GM18909 (cell line): ENCODE measurements at regions not wholly inside any gene's neighbourhood (a gene's known extent, or its start where the extent isn't known, plus 50 kb on each side); places are given as distances from the start of the nearest gene placed in this dataset.

Experiments
- ATAC-seq: cut with Tn5 transposase; IDR thresholded peaks from one replicate; pipeline ENCODE4 v1.9.1; 2021; ENCODE audit warnings: mild to moderate bottlenecking; ENCODE audit not compliant: unreplicated experiment, poor library complexity

DNA sequence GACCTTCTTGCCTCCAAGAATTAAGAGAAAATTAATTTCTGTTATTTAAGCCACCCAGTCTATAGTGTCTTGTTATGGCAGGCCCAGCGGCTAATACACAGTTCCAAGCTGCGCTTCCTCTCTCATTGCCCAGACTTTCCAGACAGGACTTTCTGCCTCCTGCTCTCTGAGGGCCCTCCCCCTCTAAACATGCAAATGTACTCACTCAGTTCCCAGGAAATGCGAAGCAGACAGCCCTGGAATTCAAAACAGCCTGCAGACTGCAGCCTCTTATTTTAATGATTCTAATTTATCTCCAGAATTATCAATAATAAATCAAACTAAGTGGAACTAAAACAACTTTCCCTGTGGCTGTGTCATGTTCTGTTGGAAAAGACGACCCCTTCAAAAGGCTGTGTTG is 115.5 kb upstream of the ISX start:
- ATAC-seq: no peak

DNA sequence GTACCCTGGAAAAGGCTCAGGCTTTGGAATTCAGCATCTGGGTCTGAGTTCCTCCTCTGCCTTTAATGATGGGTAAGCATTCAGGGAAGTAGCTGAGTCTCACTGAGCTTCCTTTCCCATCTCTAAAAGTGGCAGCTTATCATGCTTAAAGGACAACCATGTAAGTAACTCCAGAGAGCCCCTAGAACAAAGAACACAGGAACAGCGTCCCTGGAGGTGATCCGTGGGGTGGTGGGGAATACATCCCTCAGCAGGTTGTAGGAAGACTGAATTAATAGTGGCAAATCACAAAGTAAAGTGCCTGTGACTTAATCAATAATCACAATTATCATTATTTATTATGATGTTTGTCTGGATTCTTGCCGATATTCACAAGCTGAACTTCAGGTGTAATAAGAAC is 114.7 kb upstream of the ISX start:
- no peak for ATAC-seq

DNA sequence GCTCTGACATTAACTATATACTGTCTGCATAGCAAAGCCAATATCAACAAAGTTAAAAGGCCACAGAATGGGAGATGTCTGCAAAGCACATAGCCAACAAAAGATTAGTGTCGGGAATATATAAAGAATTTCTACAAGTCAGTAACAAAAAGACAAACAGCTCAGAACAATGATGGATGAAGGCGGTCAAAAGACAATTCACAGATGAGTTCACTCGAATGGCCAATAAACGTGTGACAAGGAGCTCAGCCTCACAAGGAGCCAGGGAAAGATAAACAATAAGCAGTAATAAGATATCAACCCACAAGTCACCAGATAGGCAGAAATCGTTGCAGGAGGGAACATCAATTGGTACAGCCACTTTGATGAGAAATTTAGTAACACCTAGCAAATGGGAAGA is 106.0 kb upstream of the ISX start:
- no peak for ATAC-seq

DNA sequence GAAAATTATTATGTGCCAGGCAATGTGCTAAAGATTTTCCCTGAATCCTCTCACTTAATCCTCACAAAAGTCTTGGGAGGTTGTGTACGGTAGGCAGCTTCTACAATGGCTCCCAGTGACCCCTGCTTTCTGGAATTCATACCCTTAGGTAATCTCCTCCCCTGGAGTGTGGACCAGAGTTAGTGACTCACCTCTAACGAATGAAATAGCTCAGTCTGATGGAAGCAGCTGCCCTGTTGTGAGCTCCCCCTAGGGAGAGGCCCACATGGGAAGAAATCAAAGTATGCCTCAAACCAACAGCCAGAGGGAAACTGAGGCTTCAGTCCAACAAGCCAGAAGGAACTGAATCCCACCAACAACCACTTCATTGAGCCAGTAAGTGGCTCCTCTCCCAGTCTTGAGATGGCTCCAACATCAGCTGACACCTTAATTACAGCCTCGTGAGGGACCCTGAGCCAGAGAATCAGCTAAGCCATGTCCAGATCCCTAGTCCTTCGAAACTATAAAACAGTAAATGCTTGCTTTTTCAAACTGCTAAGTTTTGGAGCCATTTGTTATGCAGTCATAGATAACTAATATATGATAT is 98.9 kb upstream of the ISX start:
- ATAC-seq: no peak

DNA sequence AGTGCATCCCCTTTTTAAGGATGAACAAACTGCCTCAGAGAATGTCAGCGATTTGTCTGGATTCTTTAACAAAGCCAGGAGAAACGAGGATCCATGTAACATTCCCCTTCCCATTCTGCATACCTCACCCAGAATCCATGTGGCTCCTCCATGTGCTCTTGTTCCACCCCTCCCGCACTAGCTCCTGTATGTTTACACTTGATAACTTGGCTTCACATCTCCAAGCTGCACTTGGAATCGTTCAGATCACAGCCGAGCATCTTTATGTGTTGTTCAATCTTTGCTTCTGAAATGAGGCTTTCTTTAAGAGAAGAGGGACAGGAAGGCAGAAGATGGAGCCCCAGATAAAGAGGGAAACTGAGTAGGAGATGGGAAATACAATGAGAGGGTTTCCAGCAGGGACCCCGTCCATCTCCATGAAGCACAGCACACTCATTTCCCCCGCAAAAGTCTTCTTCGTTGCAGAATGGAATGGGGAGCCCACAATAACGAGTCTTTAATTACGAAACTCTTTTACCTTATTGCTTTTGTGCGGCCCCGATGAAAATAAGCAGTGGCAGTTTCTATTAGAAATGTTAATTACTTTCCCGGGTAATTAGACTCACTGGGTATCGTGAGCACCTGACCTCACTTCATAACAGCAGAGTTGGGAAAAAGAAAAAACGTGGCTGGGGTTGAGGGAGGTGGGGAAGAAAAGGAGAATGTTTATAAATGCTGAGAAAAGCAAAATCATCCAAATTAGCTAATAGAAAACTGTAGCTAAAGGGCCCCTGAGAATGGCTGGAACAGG is 96.8 kb upstream of the ISX start:
- no peak for ATAC-seq

DNA sequence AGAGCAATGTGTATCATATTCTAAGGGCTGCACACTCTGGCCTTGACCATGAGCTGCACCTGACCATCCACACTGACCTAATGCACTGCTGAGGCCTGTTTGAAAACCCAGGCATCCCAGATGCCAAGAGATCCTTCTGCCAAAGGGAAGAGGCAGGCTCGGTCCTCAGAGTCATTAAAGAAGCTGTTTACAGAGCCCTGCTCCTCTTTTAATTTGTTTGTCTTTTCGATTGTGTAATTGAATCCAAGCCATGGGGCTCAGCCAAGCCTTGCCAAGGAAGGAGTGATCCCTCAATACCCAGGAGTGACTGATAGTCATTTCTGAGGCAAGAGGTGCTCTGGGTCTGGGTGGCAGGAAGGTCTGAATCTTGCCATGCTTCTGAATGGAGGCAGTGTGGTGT is 94.5 kb upstream of the ISX start:
- ATAC-seq: no peak

DNA sequence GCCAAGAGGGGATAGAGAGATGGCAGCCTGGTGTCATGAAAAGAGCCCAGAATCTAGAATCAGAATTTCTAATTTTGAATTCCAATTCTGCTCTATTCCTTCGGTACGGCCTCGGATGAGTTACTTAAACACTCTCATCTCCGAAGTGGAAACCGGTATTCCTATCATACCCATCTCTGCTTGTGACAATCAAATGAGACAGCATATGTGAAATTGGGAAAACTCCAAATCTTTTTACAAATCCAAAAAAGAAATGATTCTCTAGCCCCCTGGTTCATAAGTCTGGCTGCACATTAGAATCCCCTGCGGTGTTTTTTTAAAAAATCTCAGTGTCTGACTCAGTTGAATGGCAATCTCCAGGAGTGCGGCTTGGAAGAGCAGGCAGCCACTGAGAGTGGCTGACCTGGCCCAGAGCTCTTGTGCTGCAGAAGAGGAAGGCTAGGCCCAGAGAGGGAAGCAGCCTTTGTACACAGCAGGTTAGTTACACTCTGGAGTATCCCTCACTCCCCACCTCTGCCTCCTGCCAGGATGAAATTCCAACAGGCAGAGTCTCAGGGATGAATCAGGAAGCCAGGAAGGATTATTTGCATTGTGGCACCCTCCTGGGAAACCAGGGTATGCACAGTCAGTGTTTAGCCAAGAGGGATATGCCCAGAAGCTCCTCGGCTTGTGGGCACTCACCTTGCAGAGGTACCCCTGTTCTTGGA is 93.6 kb upstream of the ISX start:
- no peak for ATAC-seq

DNA sequence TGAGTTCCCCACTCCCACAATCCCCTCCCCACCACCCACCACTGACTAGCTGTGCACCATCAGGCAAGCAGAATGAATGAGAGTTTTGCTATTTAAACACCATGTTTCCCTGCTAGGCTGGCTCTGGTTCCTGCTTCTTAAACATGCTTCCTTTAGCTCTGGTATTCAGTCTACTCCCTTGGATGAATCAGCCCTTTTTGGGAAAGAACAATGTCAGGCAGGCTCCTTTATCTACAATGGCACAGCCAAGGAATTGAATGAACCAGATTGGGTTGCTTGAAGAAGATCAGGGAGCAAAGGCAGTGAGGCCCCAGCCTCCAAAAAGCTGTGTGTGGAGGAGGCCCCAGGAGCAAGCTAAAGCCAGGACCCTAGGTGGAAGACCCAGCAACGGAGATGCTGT is 92.9 kb upstream of the ISX start:
- ATAC-seq: no peak

DNA sequence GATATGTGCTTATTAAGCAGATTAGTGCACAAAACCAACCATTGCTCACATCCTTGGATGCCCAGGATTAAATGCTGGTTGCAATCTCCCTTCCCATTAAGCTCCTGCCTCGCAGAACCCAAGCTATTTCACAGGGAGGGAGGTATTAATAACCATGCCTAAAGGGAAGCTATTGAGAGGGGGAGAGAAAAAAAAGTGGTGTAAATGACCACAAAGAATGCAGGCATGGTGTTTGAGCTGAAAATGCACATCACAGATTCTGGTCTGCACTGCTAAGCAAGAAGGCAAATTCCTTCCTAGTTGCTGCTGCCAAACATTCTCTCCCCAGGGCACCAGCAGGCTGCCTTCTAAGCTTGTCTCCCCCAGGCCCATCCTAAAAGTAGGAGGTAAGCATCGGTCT is 92.0 kb upstream of the ISX start:
- ATAC-seq: no peak

DNA sequence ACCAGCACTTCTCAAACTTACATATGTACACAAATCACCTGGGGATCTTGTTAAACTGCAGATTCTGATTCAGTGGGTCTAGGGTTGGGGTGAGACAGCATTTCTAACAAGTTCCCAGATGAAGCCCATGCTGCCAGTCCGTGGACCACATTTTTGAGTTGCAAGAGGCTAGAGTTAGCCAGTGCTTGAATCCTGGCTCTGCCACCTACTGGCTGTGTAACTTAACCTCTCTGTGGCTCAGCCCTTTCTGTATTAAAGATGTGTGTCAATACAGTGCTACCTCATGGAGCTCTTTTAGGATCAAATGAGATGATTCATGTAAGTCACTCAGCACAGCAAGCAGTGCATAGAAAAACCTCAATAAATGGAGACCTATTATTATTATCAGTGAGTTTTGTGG is 90.2 kb upstream of the ISX start:
- ATAC-seq: no peak

DNA sequence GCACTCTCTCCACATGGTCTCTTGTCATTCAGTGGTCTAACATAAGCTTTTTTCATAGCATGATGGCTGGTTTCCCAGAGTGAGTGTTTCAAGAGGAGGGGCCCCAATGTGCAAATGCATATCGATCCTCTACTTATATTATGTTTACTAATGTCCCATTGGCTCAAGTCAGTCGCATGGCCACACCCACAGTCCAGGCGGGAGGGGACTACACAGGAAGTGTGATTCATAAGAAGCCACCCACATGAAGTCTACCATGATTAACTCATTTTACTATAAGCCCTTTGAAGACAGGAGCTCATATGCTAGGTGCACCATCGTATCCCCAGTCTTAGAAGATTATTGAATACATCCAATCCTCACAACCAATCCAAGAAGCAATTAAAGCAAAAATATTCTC is 89.5 kb upstream of the ISX start:
- ATAC-seq: no peak

DNA sequence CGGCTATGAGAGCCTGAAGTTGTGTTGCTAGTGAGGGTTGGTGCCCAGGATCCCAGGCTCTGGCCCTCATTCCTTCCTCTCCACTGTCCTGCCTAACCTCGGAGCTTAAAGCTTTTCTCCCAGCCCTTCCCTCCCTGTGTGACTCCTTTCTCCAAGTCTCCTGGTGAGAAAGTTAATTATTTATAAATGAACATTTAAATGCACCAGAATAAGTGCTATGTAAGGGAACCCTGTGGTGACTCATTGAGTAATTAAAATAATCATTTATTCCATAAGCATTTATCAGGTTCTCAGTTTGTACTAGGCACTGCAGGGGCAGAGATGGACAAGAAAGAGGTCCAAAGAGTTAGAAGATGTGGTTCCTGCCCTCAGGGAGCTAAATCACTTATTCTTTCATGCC is 89.1 kb upstream of the ISX start:
- ATAC-seq: no peak

DNA sequence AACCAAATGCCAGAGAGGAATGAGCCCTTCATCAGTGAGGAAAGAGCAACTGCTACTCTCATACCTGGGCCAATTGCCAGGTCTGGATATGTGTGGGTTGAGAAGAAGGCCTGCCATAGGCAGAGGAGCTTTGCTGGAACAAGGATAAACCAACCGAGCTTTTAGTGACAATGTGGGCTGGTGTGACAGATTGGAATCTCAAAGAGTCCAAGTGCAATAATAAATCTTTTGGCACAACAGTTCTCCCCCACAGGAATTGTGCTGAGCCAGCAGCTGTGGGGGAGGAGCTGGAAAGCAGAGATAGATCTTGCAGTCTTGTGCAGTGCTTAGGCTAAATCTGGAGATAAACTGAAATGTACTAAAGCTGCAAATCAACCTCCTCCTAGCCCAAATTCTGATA is 79.4 kb upstream of the ISX start:
- no peak for ATAC-seq

DNA sequence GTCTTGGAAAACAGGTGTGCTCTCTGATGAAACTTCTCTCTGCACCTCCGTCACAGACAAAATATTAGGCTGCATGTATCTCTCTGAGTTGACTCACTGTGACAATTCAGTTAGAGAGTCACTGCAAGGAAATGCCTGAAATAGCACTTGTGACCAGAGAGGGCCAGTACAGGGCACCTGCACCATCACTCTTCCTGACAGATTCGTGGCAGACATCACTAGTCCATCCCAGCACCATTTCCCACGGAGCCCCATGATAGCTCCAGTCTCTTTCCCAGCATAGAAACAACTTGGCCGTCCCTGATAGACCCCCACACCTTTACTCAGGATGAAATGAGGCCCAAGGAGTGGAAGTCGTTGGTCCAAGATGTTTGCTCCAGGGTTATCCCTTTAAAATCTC is 73.3 kb upstream of the ISX start:
- ATAC-seq: no peak

DNA sequence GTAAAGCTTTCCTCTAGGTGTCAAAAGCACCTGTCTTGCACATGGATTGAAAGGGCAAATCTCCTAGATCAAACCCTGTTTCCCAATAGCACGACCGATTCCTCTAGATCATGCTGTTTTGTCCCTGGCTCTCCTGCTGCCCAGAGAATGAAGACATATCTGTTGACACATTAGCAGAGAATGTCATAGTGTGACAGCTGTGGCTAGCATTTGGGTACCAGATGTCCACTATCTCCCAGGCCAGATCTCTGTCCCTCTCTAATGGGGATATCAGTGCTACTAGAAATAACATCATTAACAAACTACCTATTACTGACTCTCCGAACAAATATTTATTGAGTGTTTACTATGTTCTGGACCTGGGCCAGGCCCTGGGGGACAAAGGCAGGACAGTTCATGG is 72.4 kb upstream of the ISX start:
- ATAC-seq: no peak

DNA sequence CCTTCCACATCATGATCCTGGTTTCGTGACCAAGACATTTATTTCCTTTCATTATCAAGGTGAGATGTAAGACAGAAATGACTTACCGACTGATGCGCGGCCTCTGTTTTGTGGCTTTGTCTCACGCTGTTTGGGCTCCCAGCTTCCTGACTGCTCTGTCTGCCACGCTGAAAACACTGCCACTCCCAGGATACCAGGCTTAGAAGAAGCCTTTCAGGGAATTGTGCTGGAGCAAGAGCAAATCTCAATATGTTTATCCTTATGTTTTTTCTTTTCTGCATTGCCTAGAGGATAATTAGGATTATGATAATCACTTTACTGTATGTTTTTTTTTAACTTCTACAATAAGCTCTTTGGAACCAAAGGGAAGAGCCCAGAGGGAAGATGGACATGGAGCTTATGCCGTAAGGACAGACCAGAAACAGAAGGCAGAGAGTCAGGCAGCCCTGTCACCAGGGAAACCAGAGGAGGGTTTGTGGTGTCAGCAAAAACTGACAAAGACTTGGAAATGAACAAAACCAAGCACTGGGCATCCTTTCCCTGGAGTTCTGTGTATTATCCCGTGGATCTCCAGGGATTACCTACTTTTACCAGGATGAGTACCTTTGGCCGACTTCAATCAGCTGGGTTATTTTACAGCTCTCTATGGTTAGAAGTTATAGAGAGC is 68.2 kb upstream of the ISX start:
- ATAC-seq: no peak

DNA sequence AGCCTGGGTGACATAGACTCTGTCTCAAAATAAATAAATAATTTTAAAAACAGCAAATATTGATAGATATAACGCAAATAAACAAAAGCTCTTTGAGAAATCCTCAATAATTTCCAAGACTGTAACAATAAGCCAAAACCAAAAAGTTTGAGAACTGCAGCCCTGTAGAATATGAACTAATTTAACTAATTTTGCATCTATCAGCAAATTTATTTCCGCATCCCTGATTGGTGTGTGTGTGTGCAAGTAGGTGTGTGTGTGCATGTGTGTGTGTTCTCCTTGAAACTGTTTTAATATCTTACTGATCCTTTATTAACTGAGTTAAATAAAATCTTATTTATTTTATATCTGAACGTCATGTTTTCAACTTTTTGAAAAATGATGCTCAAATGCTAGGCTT is 67.0 kb upstream of the ISX start:
- ATAC-seq: no peak

DNA sequence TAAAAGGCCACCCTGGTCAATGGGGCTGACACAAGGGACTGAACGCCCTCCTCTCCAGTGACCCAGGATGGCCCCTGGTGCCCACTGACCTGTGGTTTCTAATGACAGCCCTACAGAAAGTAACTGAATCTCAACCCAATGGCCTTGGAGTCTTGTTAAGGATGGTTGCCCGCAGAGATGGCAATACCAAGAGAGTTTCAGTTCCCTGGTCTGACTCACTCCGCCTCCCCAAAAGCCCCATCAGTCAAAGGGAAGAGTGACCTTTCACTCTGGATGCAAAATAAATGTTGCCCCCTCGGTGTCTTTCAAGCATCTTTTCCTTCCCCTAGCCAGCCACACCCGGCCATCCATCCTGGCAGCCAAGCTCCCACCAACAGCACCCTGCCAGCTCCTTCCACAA is 57.7 kb upstream of the ISX start:
- ATAC-seq: no peak

DNA sequence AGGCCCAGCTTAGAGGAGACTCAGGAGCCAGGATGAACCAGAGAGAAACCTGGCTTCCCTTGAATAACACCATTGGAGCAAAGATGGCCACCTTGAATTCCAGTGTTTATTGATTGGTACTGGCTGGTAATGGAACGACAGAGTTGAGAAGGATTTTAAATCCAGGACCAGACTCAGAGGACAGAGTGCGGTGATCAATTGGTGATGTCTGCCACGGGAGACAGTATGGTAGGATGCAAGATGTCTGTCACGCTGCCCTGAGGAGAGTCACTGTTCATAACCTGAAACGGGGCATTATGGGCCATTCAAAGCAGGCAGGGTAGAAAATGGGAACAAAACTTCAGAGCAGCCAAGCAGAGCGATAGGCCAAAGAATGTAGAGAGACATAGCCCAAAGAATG is 55.4 kb upstream of the ISX start:
- no peak for ATAC-seq

DNA sequence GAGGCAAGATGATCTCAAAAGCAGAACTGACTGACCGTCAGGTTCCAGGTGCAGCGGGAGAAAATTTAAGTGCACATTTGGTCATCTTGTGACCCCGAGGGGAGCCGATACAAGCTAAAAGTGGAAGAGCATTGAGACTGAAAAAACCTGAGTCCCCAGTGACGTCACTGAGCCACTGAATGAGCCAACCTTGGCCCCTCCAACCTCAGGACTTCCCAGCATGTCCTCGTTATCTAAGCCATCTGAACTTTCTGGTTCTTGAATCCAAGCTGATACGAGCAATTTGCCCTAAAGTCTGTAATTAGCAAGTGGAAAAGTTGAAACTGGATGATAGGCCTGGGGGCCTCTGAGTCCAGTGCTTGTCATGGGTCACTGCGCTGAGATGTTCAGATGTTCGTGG is 51.1 kb upstream of the ISX start:
- no peak for ATAC-seq
